GM12801 (cell line): ENCODE measurements at regions not wholly inside any gene's neighbourhood (a gene's known extent, or its start where the extent isn't known, plus 50 kb on each side); places are given as distances from the start of the nearest gene placed in this dataset.

Experiments
- TF ChIP-seq, protein P1 (sequence below): IDR thresholded peaks from one replicate; pipeline ENCODE4 v1.5.1; 2011; ENCODE audit warnings: control low read depth; ENCODE audit not compliant: insufficient read length; ENCODE audit errors: extremely low read depth

- TF ChIP-seq, protein P1, sequence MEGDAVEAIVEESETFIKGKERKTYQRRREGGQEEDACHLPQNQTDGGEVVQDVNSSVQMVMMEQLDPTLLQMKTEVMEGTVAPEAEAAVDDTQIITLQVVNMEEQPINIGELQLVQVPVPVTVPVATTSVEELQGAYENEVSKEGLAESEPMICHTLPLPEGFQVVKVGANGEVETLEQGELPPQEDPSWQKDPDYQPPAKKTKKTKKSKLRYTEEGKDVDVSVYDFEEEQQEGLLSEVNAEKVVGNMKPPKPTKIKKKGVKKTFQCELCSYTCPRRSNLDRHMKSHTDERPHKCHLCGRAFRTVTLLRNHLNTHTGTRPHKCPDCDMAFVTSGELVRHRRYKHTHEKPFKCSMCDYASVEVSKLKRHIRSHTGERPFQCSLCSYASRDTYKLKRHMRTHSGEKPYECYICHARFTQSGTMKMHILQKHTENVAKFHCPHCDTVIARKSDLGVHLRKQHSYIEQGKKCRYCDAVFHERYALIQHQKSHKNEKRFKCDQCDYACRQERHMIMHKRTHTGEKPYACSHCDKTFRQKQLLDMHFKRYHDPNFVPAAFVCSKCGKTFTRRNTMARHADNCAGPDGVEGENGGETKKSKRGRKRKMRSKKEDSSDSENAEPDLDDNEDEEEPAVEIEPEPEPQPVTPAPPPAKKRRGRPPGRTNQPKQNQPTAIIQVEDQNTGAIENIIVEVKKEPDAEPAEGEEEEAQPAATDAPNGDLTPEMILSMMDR, result no peak
Measured at GRCh38 chr2:35714883-35715282, 640.7 kb upstream of the CRIM1 start.

GRCh38 chr2:35708411-35708923 lies 647.1 kb upstream of the CRIM1 start:
- TF ChIP-seq, protein P1, result no peak

- TF ChIP-seq, protein P1, result no peak
Measured at GRCh38 chr2:35688309-35688708, 667.3 kb upstream of the CRIM1 start.

- TF ChIP-seq, protein P1, result no peak
Measured at GRCh38 chr2:35651688-35652323, 703.8 kb upstream of the CRIM1 start.

DNA sequence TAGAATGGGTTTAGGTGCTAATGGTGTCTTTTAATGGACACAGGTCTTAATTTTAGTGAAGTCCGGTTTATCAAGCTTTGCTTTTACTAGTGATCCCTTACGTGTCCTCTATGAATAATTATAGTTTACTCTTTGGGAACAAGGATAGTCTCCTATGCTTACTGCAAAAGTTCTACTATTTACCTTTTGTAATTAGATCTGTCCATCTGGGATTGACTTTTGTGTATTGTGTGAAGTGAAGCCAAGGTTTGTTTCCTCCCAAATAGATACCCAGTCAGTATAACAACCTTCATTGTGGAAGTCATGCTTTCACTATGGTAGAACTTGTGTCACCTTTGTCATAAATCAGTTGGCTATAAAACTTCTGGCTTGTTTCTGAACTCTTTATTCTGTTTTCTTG lies 740.9 kb upstream of the CRIM1 start:
- TF ChIP-seq, protein P1, result no peak

GRCh38 chr2:35606394-35606793 lies 749.2 kb upstream of the CRIM1 start:
- TF ChIP-seq, protein P1, result no peak

DNA sequence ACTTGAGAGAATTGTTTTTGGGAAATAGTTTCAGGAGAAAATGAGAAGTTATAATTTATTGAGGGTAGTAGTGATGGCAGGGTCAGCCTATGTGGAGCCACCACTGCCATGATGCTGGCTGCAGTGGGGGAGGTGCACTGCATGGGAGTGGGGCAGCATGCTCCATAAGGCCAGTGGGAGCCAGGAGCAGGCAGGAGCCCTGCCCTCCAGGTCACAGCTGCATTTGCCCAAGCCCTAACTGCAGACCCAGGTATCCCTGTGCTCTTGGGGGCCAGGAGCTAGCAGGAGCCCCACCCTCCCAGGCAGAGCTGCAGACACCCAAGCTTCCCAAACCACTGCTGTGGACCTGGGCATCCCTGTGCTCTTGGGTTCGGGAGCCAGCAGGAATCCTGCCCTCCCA lies 757.3 kb upstream of the CRIM1 start:
- TF ChIP-seq, protein P1, result no peak

DNA sequence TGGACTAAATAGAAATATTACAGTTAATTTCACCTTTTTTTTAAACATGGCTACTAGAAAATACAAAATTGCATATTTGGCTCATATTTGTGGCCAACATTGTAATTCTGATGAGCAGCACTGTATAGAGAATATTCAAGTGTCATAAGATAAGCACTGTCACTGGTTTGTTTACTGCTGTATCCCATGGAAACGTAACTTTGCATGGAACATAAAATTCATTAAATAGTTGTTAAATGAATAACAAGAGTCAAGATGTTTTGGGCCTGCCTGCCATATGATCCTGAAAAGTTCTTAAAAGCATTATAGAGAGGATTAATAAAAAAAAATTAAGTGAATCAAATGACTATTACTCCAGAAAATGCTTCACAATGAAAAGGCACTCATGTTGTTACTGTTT lies 763.7 kb upstream of the CRIM1 start:
- TF ChIP-seq, protein P1, result no peak
